OCI-LY7 (cell line): ENCODE measurements at regions not wholly inside any gene's neighbourhood (a gene's known extent, or its start where the extent isn't known, plus 50 kb on each side); places are given as distances from the start of the nearest gene placed in this dataset.

ENCODE experiments used
- EZH2phosphoT487 ChIP-seq: fragments of 200-600 bp; sonication (generic); IDR thresholded peaks from 2 replicates; pipeline ENCODE4 v1.6.1; 2018; ENCODE audit warnings: low read depth, borderline replicate concordance, mild to moderate bottlenecking, mixed run types, antibody characterized with exemption, low read length, moderate library complexity, mixed read lengths
- TF ChIP-seq, protein P1 (sequence below): fragments of 200-600 bp; sonication (generic); conservative IDR thresholded peaks from 2 replicates; pipeline ENCODE4 v1.5.1; 2014; ENCODE audit warnings: mild to moderate bottlenecking, antibody characterized with exemption, low read length, moderate library complexity, mixed read lengths

DNA sequence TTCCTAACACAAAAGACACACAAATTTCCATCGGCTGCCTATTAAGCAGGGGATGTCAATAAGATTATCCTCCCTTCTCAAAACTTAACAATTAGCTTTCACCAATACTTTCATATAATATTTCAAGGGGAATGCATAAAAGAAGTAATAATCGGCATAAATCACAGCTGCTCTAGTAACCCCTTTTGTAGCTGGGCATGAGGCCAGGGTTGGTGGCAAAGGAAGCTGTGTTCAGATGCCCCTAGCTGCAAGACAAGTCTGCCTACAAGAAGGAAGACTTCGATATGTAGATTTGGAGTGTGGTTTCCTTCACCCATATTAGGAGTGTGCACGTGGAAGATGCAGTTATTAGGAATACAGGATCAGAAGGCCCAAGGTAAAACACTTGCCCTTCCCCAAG is 156.9 kb upstream of the SSTR4 start:
- TF ChIP-seq, protein P1, sequence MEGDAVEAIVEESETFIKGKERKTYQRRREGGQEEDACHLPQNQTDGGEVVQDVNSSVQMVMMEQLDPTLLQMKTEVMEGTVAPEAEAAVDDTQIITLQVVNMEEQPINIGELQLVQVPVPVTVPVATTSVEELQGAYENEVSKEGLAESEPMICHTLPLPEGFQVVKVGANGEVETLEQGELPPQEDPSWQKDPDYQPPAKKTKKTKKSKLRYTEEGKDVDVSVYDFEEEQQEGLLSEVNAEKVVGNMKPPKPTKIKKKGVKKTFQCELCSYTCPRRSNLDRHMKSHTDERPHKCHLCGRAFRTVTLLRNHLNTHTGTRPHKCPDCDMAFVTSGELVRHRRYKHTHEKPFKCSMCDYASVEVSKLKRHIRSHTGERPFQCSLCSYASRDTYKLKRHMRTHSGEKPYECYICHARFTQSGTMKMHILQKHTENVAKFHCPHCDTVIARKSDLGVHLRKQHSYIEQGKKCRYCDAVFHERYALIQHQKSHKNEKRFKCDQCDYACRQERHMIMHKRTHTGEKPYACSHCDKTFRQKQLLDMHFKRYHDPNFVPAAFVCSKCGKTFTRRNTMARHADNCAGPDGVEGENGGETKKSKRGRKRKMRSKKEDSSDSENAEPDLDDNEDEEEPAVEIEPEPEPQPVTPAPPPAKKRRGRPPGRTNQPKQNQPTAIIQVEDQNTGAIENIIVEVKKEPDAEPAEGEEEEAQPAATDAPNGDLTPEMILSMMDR = no peak
- TF ChIP-seq EZH2phosphoT487 = no peak
